Glomerular visceral epithelial cell (primary cell): ENCODE measurements at regions not wholly inside any gene's neighbourhood (a gene's known extent, or its start where the extent isn't known, plus 50 kb on each side); places are given as distances from the start of the nearest gene placed in this dataset.

Experiments used
- DNase-seq: peaks from one replicate; pipeline ENCODE4 v3.0.0-alpha.2; 2016; ENCODE audit errors: extremely low spot score

- DNase-seq: peak; percentile 8
Measured at GRCh38 chrY:13167698-13168097, 263.0 kb downstream of the DDX3Y start.

- peak; percentile 10 for DNase-seq
Measured at GRCh38 chrY:13168257-13168656, 263.6 kb downstream of the DDX3Y start.
